H9 (cell line): ENCODE measurements at regions not wholly inside any gene's neighbourhood (a gene's known extent, or its start where the extent isn't known, plus 50 kb on each side); places are given as distances from the start of the nearest gene placed in this dataset.

Source experiments
- DNase-seq: peaks from one replicate; pipeline ENCODE4 v3.0.0-alpha.2; 2017
- H2AFZ ChIP-seq: one replicate; pipeline ENCODE4 v1.6.1; 2013; ENCODE audit warnings: mild to moderate bottlenecking, low read length, control low read depth, moderate library complexity
- H2AK5ac ChIP-seq: 2 replicates; pipeline ENCODE4 v1.6.1; 2013; ENCODE audit warnings: low read length, control low read depth, mixed read lengths; ENCODE audit not compliant: insufficient read length
- H2BK120ac ChIP-seq: one replicate; pipeline ENCODE4 v1.6.1; 2013; ENCODE audit warnings: low read depth, mild to moderate bottlenecking, low read length, control low read depth, inconsistent platforms; ENCODE audit not compliant: poor library complexity, severe bottlenecking
- H2BK12ac ChIP-seq: 2 replicates; pipeline ENCODE4 v1.6.1; 2013; ENCODE audit warnings: low read length, control low read depth, mixed read lengths, low read depth; ENCODE audit not compliant: insufficient read length
- H2BK15ac ChIP-seq: 2 replicates; pipeline ENCODE4 v1.6.1; 2013; ENCODE audit warnings: low read depth, low read length, control low read depth
- H2BK20ac ChIP-seq: one replicate; pipeline ENCODE4 v1.6.1; 2013; ENCODE audit warnings: low read depth, mild to moderate bottlenecking, low read length, control low read depth, inconsistent platforms; ENCODE audit not compliant: poor library complexity, severe bottlenecking
- H2BK5ac ChIP-seq: 2 replicates; pipeline ENCODE4 v1.6.1; 2013; ENCODE audit warnings: low read length, control low read depth, mixed read lengths; ENCODE audit not compliant: insufficient read length
- H3K14ac ChIP-seq: 2 replicates; pipeline ENCODE4 v1.6.1; 2013; ENCODE audit warnings: low read length, control low read depth; ENCODE audit not compliant: insufficient read depth
- H3K18ac ChIP-seq: 2 replicates; pipeline ENCODE4 v1.6.1; 2013; ENCODE audit warnings: low read depth, mild to moderate bottlenecking, mixed read lengths, low read length, control low read depth; ENCODE audit not compliant: insufficient read length
- H3K23ac ChIP-seq: 2 replicates; pipeline ENCODE4 v1.6.1; 2013; ENCODE audit warnings: low read length, control low read depth, mixed read lengths, low read depth; ENCODE audit not compliant: insufficient read length
- H3K23me2 ChIP-seq: 2 replicates; pipeline ENCODE4 v1.6.1; 2013; ENCODE audit warnings: low read depth, mild to moderate bottlenecking, mixed read lengths, low read length, control low read depth; ENCODE audit not compliant: insufficient read length, poor library complexity, severe bottlenecking
- H3K27ac ChIP-seq: 2 replicates; pipeline ENCODE4 v1.5.1; 2013; ENCODE audit warnings: low read length, control low read depth, mixed read lengths, low read depth; ENCODE audit not compliant: insufficient read length
- H3K27me3 ChIP-seq: 2 replicates; pipeline ENCODE4 v1.6.1; 2013; ENCODE audit warnings: low read length, control low read depth, inconsistent platforms; ENCODE audit not compliant: insufficient read depth
- H3K4ac ChIP-seq: 2 replicates; pipeline ENCODE4 v1.6.1; 2013; ENCODE audit warnings: low read depth, mild to moderate bottlenecking, control low read depth, inconsistent platforms, low read length, moderate library complexity
- H3K4me1 ChIP-seq: 2 replicates; pipeline ENCODE4 v1.6.1; 2013; ENCODE audit warnings: low read length, control low read depth, inconsistent platforms; ENCODE audit not compliant: insufficient read depth
- H3K4me2 ChIP-seq: 2 replicates; pipeline ENCODE4 v1.6.1; 2013; ENCODE audit warnings: low read length, control low read depth, mixed read lengths; ENCODE audit not compliant: insufficient read length, insufficient read depth
- H3K56ac ChIP-seq: 2 replicates; pipeline ENCODE4 v1.6.1; 2013; ENCODE audit warnings: low read depth, mild to moderate bottlenecking, mixed read lengths, low read length, control low read depth; ENCODE audit not compliant: insufficient read length
- H3K79me1 ChIP-seq: 2 replicates; pipeline ENCODE4 v1.6.1; 2013; ENCODE audit warnings: low read depth, mild to moderate bottlenecking, moderate library complexity, low read length, control low read depth, inconsistent platforms; ENCODE audit not compliant: insufficient read depth, poor library complexity, severe bottlenecking
- H3K79me2 ChIP-seq: 2 replicates; pipeline ENCODE4 v1.6.1; 2013; ENCODE audit warnings: low read length, control low read depth, inconsistent platforms; ENCODE audit not compliant: insufficient read depth
- H3K9ac ChIP-seq: 2 replicates; pipeline ENCODE4 v1.6.1; 2013; ENCODE audit warnings: low read length, control low read depth, mixed read lengths; ENCODE audit not compliant: insufficient read length; ENCODE audit errors: extremely low read depth
- H3K9me3 ChIP-seq: one replicate; pipeline ENCODE4 v1.6.1; 2013; ENCODE audit warnings: low read depth, low read length, inconsistent platforms; ENCODE audit not compliant: control insufficient read depth
- H3T11ph ChIP-seq: one replicate; pipeline ENCODE4 v1.6.1; 2013; ENCODE audit warnings: mild to moderate bottlenecking, low read length, control low read depth, inconsistent platforms
- H4K20me1 ChIP-seq: one replicate; pipeline ENCODE4 v1.6.1; 2013; ENCODE audit not compliant: control insufficient read depth, insufficient read length, insufficient read depth
- H4K5ac ChIP-seq: 2 replicates; pipeline ENCODE4 v1.6.1; 2013; ENCODE audit warnings: low read depth, mild to moderate bottlenecking, mixed read lengths, low read length, control low read depth; ENCODE audit not compliant: insufficient read length
- H4K8ac ChIP-seq: replicated peaks from 2 replicates; pipeline ENCODE4 v1.6.1; 2013; ENCODE audit warnings: low read length, control low read depth, mixed read lengths, low read depth; ENCODE audit not compliant: insufficient read length
- H4K91ac ChIP-seq: 2 replicates; pipeline ENCODE4 v1.6.1; 2013; ENCODE audit warnings: low read depth, mild to moderate bottlenecking, moderate library complexity, mixed read lengths, low read length, control low read depth; ENCODE audit not compliant: insufficient read length
- H3K27ac Mint-ChIP-seq, 3 experiments: 2 replicates in 2 of 3; 3 replicates in 1 of 3; pipeline ENCODE4 v1.8.0; 2020 to 2021; ENCODE audit warnings: mixed read lengths in 3 of 3, mild to moderate bottlenecking in 1 of 3, moderate library complexity in 1 of 3
- H3K27me3 Mint-ChIP-seq: 2 replicates; pipeline ENCODE4 v1.8.0; 2021; ENCODE audit warnings: low read depth, mild to moderate bottlenecking, moderate library complexity, mixed read lengths
- H3K36me3 Mint-ChIP-seq, 3 experiments: 2 replicates in 2 of 3; 3 replicates in 1 of 3; pipeline ENCODE4 v1.8.0; 2020 to 2021; ENCODE audit warnings: low read depth in 3 of 3, mixed read lengths in 3 of 3; ENCODE audit not compliant: insufficient read depth in 1 of 3
- H3K4me1 Mint-ChIP-seq, 2 experiments: 2 replicates each; pipeline ENCODE4 v1.8.0; 2020; ENCODE audit warnings: mixed read lengths in 2 of 2
- H3K4me3 Mint-ChIP-seq, 2 experiments: 2 replicates in 1 of 2; 3 replicates in 1 of 2; pipeline ENCODE4 v1.8.0; 2020 to 2021; ENCODE audit warnings: mild to moderate bottlenecking in 2 of 2, mixed read lengths in 2 of 2, moderate library complexity in 1 of 2
- H3K9me3 Mint-ChIP-seq, 2 experiments: 2 replicates in 1 of 2; 3 replicates in 1 of 2; pipeline ENCODE4 v1.8.0; 2020; ENCODE audit warnings: mild to moderate bottlenecking in 2 of 2, mixed read lengths in 2 of 2, moderate library complexity in 1 of 2
- CTCF ChIP-seq: fragments of 200-600 bp; sonication (generic); conservative IDR thresholded peaks from 3 replicates; pipeline ENCODE4 v1.8.0; 2021; ENCODE audit warnings: antibody characterized with exemption, mild to moderate bottlenecking
- WGBS: extraction: QIAGEN DNeasy Blood & Tissue Kit; methylation state at CpG from one replicate; pipeline ENCODE4 v1.1.7; 2013; ENCODE audit warnings: missing lambda C conversion rate, low lambda C conversion rate, mixed read lengths; ENCODE audit not compliant: insufficient read length; ENCODE audit errors: extremely low coverage; 5-methylcytosine and 5-hydroxymethylcytosine counted together

DNA sequence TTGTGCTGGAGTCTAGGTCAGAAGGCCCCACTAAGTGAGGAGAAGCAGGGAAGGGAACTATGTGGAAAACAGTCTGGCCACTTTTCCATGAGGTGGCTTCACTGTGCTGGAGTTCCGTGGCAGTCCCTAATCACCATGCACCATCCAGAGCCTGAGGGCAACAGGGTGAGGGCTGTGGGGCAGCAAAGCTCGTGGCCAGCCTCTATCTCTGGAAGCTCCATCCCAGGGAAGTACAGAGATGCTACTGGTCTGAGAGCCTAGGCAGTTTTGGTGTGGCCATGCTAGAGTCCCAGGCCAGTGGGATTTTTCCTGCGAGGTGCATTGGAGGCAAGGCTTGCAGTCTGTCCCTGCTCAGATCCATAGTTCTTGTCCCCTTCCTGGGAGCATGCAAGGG is 157.3 kb upstream of the LRRC7 start:
- peaks cover 0 to 2% of the 10 kb centered on the region in 2 experiments; a peak in 1 of 5 replicates for H3K9me3 Mint-ChIP-seq
- H3K9me3 ChIP-seq, result no peaks in the 10 kb centered on the region
- no peak overlapping the region for H3K9ac ChIP-seq
- no peak overlapping the region for H4K8ac ChIP-seq
- no peaks in the 10 kb centered on the region for H3K27me3 ChIP-seq
- H2AK5ac ChIP-seq, result no peak overlapping the region
- WGBS, result no CpG with 5 or more reads among the region's 3 CpGs
- no peak overlapping the region for H2BK20ac ChIP-seq
- H3K56ac ChIP-seq, result no peak overlapping the region
- no peak overlapping the region for H3T11ph ChIP-seq
- no peak overlapping the region for H2BK5ac ChIP-seq
- no peaks in the 10 kb centered on the region for H3K79me2 ChIP-seq
- DNase-seq, result no peak
- H3K27ac ChIP-seq, result no peak overlapping the region
- H4K20me1 ChIP-seq, result no peaks in the 10 kb centered on the region
- H3K4me1 Mint-ChIP-seq, result no peaks in the 10 kb centered on the region
- H4K91ac ChIP-seq, result no peak overlapping the region
- no peak overlapping the region for H3K23ac ChIP-seq
- no peak overlapping the region for H2BK15ac ChIP-seq
- no peak overlapping the region for H2BK120ac ChIP-seq
- H3K23me2 ChIP-seq, result no peaks in the 10 kb centered on the region
- TF ChIP-seq CTCF, result no peak
- no peak overlapping the region for H2AFZ ChIP-seq
- peaks cover 0 to 1% (median 0%) of the 10 kb centered on the region in 3 experiments; a peak in 1 of 7 replicates for H3K36me3 Mint-ChIP-seq
- no peak overlapping the region; the same call in 1 of the 2 replicates for H3K14ac ChIP-seq
- no peaks in the 10 kb centered on the region for H3K79me1 ChIP-seq
- H4K5ac ChIP-seq, result no peak overlapping the region
- H3K4me3 Mint-ChIP-seq, result no peak overlapping the region
- H3K4me2 ChIP-seq, result no peak overlapping the region
- no peak overlapping the region for H3K27ac Mint-ChIP-seq
- H3K27me3 Mint-ChIP-seq, result no peaks in the 10 kb centered on the region
- no peaks in the 10 kb centered on the region for H3K4me1 ChIP-seq
- H3K18ac ChIP-seq, result no peak overlapping the region
- no peak overlapping the region for H2BK12ac ChIP-seq
- no peak overlapping the region for H3K4ac ChIP-seq
